Common myeloid progenitor, CD34-positive (primary cell): ENCODE measurements at regions not wholly inside any gene's neighbourhood (a gene's known extent, or its start where the extent isn't known, plus 50 kb on each side); places are given as distances from the start of the nearest gene placed in this dataset.
A peak's percentile ranks its signal among the peaks of the same experiment; 100 is the strongest.

Source experiments
- CTCF ChIA-PET: fragments of 350-600 bp; sonication (Branson Sonifier 250); formaldehyde crosslinking; loops from one replicate; lab custom pipeline; 2021; ENCODE audit warnings: antibody characterized with exemption; lab: Charles Lee
- POLR2A ChIA-PET: fragments of 350-600 bp; sonication (Branson Sonifier 250); formaldehyde crosslinking; loops from one replicate; lab custom pipeline; 2021; ENCODE audit warnings: antibody characterized with exemption; lab: Charles Lee
- DNase-seq, 3 donors: peaks; one replicate each; pipeline versions ENCODE4 v3.0.0 to v3.0.0-alpha.2; 2013
- H3K27ac ChIP-seq, 2 experiments: 1 replicate in 1 of 2; 2 replicates in 1 of 2; pipeline ENCODE4 v1.7.0; 2013; ENCODE audit warnings: inconsistent platforms in 2 of 2, low read length in 2 of 2, mild to moderate bottlenecking in 2 of 2, low read depth in 1 of 2, moderate library complexity in 1 of 2; ENCODE audit not compliant: severe bottlenecking in 2 of 2, insufficient read depth in 1 of 2, poor library complexity in 1 of 2
- H3K27me3 ChIP-seq, 5 experiments: replicated peaks in 2 of 5; 1 replicate in 3 of 5; 2 replicates in 2 of 5; pipeline versions ENCODE4 v1.6.1 to v1.7.0; 2013; ENCODE audit warnings: low read length in 4 of 5, mild to moderate bottlenecking in 2 of 5, moderate library complexity in 2 of 5, inconsistent platforms in 1 of 5; ENCODE audit not compliant: insufficient read depth in 5 of 5, control insufficient read depth in 4 of 5
- H3K36me3 ChIP-seq, 4 experiments: 1 replicate in 2 of 4; 2 replicates in 2 of 4; pipeline versions ENCODE4 v1.6.1 to v1.7.0; 2013; ENCODE audit warnings: low read length in 3 of 4, control low read depth in 1 of 4, mild to moderate bottlenecking in 1 of 4; ENCODE audit not compliant: control insufficient read depth in 4 of 4, insufficient read depth in 4 of 4
- H3K4me1 ChIP-seq, 4 experiments: 1 replicate in 3 of 4; 2 replicates in 1 of 4; pipeline versions ENCODE4 v1.6.1 to v1.7.1; 2013; ENCODE audit warnings: low read length in 3 of 4, mild to moderate bottlenecking in 3 of 4, control low read depth in 1 of 4, inconsistent platforms in 1 of 4, moderate library complexity in 1 of 4; ENCODE audit not compliant: control insufficient read depth in 4 of 4, insufficient read depth in 4 of 4; ENCODE audit errors: control extremely low read depth in 1 of 4
- H3K4me3 ChIP-seq, 7 experiments: 1 replicate in 4 of 7; 2 replicates in 3 of 7; pipeline versions ENCODE4 v1.5.1 to v1.7.0; 2013; ENCODE audit warnings: mild to moderate bottlenecking in 7 of 7, low read length in 6 of 7, moderate library complexity in 6 of 7, inconsistent platforms in 2 of 7, low read depth in 2 of 7, control low read depth in 1 of 7; ENCODE audit not compliant: insufficient read depth in 4 of 7, control insufficient read depth in 1 of 7; ENCODE audit errors: extremely low read depth in 1 of 7
- H3K9me3 ChIP-seq, 5 experiments: 1 replicate in 4 of 5; 2 replicates in 1 of 5; pipeline versions ENCODE4 v1.6.1 to v1.7.1; 2013; ENCODE audit warnings: low read length in 4 of 5, mild to moderate bottlenecking in 2 of 5, inconsistent platforms in 1 of 5, low read depth in 1 of 5, moderate library complexity in 1 of 5; ENCODE audit not compliant: control insufficient read depth in 4 of 5, insufficient read depth in 2 of 5; ENCODE audit errors: control extremely low read depth in 1 of 5
- WGBS: methylation state at CpG from one replicate; pipeline ENCODE4 v1.1.5; 2013; ENCODE audit not compliant: insufficient coverage; 5-methylcytosine and 5-hydroxymethylcytosine counted together

GRCh38 chr15:95814908-95815307, 515.6 kb upstream of the NR2F2 start:
- Histone ChIP-seq H3K36me3 (no peaks in the 10 kb centered on the region), H3K4me3 (no peak overlapping the region), H3K9me3 (no peaks in the 10 kb centered on the region), H3K4me1 (no peaks in the 10 kb centered on the region), H3K27me3 (peaks cover 0 to 10% (median 7%) of the 10 kb centered on the region in 5 experiments), H3K27ac (no peak overlapping the region)
- ChIA-PET CTCF (no interaction called here), POLR2A (no interaction called here)
- WGBS, result 94% methylated on average over 3 of the region's 3 CpGs
- DNase-seq, result no peak

- Histone ChIP-seq H3K36me3 (no peaks in the 10 kb centered on the region), H3K9me3 (no peaks in the 10 kb centered on the region), H3K4me3 (no peak overlapping the region), H3K27me3 (peaks cover 0 to 15% (median 7%) of the 10 kb centered on the region in 5 experiments), H3K27ac (no peak overlapping the region), H3K4me1 (no peaks in the 10 kb centered on the region)
- 100% methylated on average over 2 of the region's 4 CpGs for WGBS
- ChIA-PET CTCF (no interaction called here), POLR2A (no interaction called here)
- no peak for DNase-seq
Observed at GRCh38 chr15:95816591-95816990, 513.9 kb upstream of the NR2F2 start.

DNA sequence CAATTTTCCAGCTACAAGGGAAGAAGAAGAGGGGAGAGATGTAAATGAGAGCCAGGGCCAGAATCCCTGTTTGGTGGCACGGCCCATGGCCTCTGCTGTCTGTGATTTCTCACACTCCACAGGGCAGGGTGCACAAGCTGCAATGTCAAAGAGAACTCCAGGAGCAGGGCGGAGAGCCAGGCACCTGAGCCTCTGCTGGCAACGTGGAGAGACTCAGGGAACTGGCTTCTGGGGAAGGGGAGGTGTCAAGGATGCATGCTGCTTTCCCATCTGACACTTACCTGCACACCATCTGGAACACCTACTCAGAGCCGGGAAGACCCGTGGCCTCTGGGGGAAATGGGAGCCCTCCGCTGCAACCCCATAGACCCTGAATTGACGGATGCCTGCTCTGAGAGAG, 507.5 kb upstream of the NR2F2 start:
- Histone ChIP-seq H3K36me3 (no peaks in the 10 kb centered on the region), H3K4me1 (no peaks in the 10 kb centered on the region), H3K27ac (no peak overlapping the region), H3K9me3 (no peaks in the 10 kb centered on the region), H3K27me3 (peaks cover 0 to 18% (median 6%) of the 10 kb centered on the region in 5 experiments), H3K4me3 (no peak overlapping the region)
- 94% methylated on average over 2 of the region's 7 CpGs for WGBS
- DNase-seq, result no peak
- POLR2A ChIA-PET, result no interaction called here
- CTCF ChIA-PET, result interaction anchor here (1.0 kb wide), 1 partner anchor 8 kb away, joined by 3 read pairs; no protein-coding TSS in a partner anchor

DNA sequence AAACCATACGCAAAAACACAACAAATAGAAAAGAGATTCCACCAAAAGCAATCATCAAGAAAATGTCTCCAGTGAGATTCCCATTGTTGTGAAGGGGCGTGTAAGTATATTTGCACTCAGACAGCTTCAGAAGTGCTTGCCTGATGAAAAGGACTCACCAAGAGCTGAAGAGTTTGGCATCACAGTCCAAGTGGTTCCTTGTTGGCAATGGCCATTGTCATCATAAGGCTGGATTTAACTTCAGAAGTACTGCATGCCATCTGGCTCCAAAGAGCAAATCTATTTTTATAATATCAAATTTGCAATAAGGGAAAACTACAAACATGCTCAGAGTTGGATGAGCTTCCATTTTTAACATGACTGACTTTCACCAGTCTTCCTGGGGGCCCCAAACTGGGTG, 505.3 kb upstream of the NR2F2 start:
- 100% methylated on average over 1 of the region's 2 CpGs for WGBS
- POLR2A ChIA-PET, result no interaction called here
- Histone ChIP-seq H3K36me3 (no peaks in the 10 kb centered on the region), H3K4me1 (no peaks in the 10 kb centered on the region), H3K4me3 (no peak overlapping the region), H3K27me3 (peaks cover 0 to 17% (median 6%) of the 10 kb centered on the region in 5 experiments), H3K9me3 (no peaks in the 10 kb centered on the region), H3K27ac (no peak overlapping the region)
- CTCF ChIA-PET, result no interaction called here
- DNase-seq, result no peak

GRCh38 chr15:95825671-95826411, 504.7 kb upstream of the NR2F2 start:
- H3K4me3 ChIP-seq, result no peak overlapping the region
- no peak for DNase-seq
- POLR2A ChIA-PET, result no interaction called here
- H3K9me3 ChIP-seq, result no peaks in the 10 kb centered on the region
- peaks cover 0 to 13% (median 8%) of the 10 kb centered on the region in 5 experiments for H3K27me3 ChIP-seq
- no peaks in the 10 kb centered on the region for H3K36me3 ChIP-seq
- H3K4me1 ChIP-seq, result no peaks in the 10 kb centered on the region
- 81% methylated on average over 4 of the region's 8 CpGs for WGBS
- CTCF ChIA-PET, result no interaction called here
- H3K27ac ChIP-seq, result no peak overlapping the region

DNA sequence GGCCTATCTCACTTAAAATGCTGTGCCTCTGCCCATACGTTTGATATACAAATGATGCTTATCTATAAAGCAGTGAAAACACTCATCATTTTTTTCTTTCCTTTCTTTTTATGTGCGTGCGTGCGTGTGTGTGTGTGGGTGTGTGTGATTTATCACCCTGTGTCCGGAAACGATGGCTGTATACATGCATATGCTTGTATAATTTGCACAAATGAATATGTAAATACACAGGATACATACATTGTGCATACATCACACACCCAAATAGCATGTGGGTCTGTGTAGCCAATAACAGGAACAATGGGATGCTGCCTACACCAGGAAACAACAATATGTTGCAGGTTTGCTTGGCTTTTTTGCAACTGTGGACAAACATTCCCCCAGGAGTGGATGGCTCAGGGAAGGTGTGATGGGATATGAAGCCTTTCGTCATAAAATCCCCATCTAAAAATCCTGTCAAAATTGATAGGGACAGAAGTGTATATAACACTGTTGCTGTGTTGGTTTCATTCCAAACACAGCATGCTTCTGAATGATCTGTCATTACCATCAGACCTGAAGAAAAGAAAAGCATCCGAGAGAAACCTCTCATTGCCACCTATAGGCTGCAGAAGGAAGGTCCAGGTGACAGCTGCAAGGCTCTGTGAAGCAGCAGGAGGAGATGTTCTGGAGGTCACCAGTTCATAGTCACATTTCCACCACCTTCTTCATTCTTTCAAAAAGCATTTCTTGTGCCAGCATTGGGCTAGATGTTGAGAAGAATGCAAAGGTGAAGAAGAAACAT, 503.9 kb upstream of the NR2F2 start:
- no peaks in the 10 kb centered on the region for H3K4me1 ChIP-seq
- peak in 2 of 3 donors; percentile 2 to 5 for DNase-seq
- peaks cover 0 to 13% (median 8%) of the 10 kb centered on the region in 5 experiments for H3K27me3 ChIP-seq
- H3K4me3 ChIP-seq, result no peak overlapping the region
- ChIA-PET CTCF (no interaction called here), POLR2A (no interaction called here)
- 100% methylated on average over 1 of the region's 8 CpGs for WGBS
- H3K9me3 ChIP-seq, result no peaks in the 10 kb centered on the region
- no peaks in the 10 kb centered on the region for H3K36me3 ChIP-seq
- H3K27ac ChIP-seq, result no peak overlapping the region

DNA sequence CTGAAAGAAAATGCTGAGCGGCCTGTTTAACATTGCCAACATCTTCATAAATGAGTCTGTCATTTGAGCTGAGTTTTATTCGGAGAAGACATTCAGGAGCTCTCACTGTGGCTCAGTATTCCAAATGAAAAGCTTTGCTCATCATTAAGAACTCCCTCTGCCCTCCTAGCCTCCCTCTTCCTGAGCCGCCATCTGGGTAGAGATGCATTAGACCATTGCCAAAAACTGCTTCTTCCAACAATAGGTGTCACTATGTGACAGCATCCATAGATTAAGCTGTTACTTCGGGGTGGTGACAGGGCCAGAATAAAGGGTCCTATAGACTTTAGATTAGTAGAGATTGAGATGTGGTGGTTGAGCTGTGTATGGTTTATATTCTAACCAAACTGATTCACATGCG, 501.4 kb upstream of the NR2F2 start:
- Histone ChIP-seq H3K27ac (no peak overlapping the region), H3K4me3 (no peak overlapping the region), H3K4me1 (no peaks in the 10 kb centered on the region), H3K27me3 (peaks cover 0 to 10% (median 5%) of the 10 kb centered on the region in 5 experiments), H3K9me3 (no peaks in the 10 kb centered on the region), H3K36me3 (no peaks in the 10 kb centered on the region)
- ChIA-PET POLR2A (interaction anchor here (0.6 kb wide), 1 partner anchor 25 kb away, joined by 3 read pairs; no protein-coding TSS in a partner anchor), CTCF (interaction anchor here (1.2 kb wide), 1 partner anchor 1177 kb away, joined by 4 read pairs; no protein-coding TSS in a partner anchor)
- 89% methylated on average over 4 of the region's 5 CpGs for WGBS
- DNase-seq, result no peak
